Hematopoietic multipotent progenitor cell treated with erythropoietin and hydrocortisone succinate and interleukin-3 and kit ligand, for 6 days (in vitro differentiated cells): ENCODE measurements at regions not wholly inside any gene's neighbourhood (a gene's known extent, or its start where the extent isn't known, plus 50 kb on each side); places are given as distances from the start of the nearest gene placed in this dataset.
A peak's percentile ranks its signal among the peaks of the same experiment; 100 is the strongest.
"Not testable (repeated sequence)": the region's sequence is repeated elsewhere in the genome, so short reads cannot be mapped to it uniquely, and the experiment has no call there.

ENCODE experiments used
- DNase-seq: peaks from one replicate; pipeline ENCODE4 v3.0.0-alpha.2; 2015

DNA sequence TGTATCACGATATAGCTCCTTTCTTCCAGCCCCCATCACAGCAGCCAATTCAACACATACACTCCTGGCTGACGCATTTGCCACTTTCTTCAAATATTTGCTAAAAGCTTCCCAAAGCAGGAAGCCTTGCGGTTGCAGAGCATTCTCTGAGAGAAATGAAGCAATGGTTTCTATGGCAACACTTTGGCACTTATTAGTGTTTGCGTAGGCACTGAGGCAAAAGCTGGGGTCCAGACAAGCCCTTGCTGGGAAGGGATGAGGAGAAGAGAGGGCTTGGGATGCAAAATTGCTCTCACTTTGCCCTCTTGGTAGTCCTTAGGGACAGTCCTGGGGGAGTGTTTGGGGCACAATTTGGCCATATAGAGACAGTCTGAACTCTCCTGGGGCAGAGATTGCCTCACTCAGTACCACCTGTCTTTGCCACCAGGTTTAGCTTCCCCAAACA is 55.0 kb upstream of the PAK3 start:
- peak; percentile 29 for DNase-seq

DNA sequence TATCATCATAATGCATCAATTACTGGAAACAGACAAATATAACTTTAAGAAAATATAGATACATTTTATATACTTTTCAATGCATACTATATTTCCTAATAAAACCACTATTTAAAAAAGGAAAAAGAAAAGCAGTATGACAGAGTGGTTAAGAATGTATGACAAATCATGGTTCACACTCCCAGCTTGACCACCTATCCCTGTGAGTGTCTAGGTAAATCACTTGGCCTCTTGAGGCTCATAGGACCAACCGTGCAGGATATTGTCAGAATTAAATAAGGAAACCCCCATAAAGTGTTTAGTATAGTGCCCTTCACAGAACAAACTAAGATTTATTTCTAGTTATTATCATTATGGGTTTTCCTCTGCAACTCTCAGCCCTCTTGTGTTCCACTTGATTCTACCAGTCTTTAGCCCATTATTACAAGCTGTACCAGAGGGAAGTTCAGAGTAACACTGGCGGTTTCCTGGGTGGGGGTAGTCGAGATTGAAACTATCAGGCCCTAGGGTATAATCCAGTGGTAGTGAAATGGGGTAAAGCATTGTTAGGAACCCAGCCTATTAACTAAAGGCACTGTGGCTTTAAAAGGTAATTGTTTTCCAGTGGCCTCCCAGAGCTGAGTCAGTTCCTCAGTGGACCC is 55.5 kb upstream of the PAK3 start:
- no peak for DNase-seq

DNA sequence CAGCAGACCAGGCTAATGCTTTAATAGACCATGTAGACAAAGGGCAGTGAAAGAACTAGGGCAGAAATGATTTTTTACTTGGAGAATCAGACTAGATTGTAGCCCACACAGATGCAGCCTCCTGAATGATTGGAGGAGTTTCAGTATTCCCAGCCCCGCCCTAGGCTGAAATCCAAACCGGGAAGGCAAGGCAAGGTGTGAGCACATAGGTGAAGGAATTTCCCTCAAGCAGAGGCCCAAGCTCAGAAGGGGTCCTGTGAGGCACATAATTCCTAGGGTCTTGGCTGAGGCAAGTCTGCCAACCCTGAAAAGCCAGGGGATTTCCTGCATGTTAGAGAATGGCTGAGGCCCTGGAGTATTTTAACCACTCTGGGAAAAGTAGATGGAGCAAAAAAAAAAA is 56.4 kb upstream of the PAK3 start:
- no peak for DNase-seq

DNA sequence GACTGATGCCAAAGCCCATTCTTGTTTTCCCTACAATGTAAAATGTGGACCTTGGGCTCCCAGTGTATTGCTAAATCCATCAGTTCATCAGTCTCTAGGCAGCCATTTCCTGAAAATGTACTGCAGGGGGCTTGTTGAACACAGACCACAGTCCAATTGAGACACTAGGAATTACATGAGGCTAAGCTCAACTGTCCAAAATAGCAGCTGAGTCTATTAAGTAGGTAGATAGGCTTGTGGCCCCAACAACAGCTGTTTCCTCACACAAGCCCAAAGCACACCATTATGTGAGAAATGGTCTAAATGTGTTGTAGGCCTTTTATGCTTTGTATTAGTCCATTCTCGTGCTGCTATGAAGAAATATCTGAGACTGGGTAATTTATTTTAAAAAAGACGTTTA is 60.0 kb upstream of the PAK3 start:
- DNase-seq = no peak

DNA sequence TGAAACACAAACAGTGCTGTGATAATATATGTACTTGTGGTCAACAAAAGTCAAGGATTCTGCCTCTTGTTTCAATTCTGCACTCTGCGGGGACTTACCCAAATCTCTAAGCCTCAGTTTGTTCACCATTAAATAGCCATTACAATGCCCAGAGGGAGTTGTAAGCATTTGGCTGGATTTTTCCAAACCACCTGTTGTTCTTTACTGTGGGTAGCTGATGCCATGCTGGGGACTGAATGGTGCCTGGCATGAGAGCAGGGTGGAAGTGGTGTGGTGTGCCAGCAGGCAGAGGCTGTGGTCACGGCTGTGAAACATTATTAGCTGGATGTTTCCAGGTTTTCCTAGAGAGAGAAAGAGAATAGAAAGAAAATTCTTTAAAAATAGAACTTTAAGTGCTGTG is 60.7 kb upstream of the PAK3 start:
- DNase-seq = no peak

DNA sequence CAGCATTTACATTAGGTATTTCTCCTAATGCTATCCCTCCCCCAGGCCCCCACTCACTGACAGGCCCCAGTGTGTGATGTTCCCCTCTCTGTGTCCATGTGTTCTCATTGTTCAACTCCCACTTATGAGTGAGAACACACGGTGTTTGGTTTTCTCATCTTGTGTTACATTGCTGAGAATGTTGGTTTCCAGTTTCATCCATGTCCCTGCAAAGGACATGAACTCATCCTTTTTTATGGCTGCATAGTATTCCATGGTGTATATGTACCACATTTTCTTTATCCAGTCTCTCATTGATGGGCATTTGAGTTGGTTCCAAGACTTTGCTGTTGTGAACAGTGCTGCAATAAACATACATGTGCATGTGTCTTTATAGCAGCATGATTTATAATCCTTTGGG is 73.0 kb upstream of the PAK3 start:
- not testable (repeated sequence) for DNase-seq

DNA sequence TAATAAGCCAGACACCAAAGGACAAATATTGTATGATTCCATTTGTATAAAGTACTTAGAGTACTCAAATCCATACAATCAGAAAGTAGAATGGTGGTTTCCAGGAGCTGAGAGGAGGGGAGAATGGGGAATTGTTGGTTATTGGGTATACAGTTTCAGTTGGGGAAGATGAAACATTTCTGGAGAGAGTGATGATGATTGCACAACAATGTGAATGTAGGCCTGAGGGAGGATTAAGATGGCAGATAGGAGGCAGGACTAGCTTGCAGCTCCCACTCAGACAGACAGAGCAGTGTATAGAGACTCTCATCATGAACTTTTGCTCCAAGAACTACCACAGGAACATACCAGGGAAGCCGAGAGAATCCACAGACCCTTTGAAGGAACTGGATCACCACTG is 75.7 kb upstream of the PAK3 start:
- DNase-seq = no peak

DNA sequence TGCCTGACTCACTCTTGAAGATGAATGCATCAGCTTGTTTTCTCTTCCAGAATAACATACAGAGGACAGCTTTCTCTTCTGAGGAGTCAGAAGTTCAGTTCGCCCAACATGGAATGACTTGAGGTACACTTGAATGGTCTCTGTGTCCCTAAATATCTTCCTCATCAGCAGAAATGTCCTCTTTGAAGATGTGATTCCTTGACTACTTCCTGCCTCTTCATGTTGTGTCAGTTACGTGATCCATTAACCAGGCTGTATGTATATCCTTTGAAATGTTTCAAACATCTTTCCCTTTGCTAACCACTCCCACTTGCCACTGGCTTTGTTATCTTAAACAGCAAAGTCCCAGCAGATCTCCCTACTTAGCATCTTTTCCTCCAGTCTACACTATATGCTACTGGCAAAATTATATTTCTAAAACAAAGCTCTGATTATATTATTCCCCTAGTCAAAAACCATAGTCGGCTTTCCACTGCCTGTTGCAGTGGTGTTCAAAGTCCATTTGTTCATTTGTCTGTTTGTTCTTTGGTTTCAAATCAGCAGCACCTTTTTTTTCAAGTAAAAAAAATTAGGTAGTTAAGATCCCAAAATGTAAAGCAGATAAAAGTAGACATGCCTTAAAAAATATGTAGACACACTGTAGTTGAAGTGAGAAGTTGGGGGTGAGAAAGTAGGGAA is 82.1 kb upstream of the PAK3 start:
- DNase-seq = no peak

DNA sequence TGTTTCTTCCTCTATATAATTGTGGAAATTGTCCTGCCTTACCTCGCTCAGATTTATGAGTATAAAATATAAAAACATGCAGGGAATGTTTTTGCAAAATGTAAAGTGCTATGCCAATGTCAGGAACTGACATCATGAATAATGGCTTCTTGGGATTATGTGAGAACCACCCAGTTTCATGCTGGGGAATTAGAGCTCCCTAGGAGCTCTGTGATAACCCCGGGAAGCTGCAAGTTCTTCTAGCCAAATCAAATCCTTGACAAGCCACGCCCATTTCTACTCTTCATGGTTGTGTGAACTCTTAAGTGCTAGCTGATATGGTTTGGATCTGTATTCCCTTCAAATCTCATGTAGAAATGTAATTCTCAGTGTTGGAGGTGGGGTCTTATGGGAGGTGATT is 85.9 kb upstream of the PAK3 start:
- no peak for DNase-seq

DNA sequence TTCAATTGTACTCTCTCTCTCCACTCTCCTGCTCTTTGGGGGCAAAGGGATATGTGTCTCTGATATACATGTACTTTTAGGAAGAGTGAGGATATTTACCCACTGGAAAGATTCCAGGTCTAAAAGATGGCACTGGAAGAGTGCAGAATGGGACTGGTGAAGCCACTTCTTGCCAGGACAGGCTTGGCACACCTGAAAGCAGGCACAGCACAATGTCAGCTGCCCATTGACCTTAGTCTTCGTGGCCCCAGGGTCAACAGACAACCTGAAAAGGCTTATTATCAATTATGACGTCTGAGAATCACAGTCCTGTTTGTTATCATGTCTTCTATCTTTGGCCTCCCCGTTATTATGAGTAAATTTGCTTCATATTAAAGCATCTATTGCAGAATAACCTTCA is 86.7 kb upstream of the PAK3 start:
- DNase-seq = no peak

DNA sequence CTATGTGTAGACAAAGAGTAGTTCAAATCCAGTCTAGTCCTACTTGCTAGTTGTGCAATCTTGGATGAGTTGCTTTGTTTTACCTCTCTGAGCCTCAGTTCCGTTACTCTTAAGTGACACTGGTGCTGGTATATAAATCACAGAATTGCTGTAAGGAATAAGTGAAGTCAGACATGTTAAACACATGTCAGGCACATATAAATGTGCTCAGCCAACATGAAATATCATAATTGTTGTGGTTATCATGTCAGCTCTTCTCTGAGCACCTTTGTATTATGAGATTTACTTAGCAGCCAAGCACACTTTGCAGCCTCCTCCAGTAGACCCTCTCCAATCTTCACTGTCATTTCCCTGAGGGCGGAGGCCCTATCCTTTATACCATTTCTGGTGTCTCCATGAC is 87.9 kb upstream of the PAK3 start:
- DNase-seq = no peak

DNA sequence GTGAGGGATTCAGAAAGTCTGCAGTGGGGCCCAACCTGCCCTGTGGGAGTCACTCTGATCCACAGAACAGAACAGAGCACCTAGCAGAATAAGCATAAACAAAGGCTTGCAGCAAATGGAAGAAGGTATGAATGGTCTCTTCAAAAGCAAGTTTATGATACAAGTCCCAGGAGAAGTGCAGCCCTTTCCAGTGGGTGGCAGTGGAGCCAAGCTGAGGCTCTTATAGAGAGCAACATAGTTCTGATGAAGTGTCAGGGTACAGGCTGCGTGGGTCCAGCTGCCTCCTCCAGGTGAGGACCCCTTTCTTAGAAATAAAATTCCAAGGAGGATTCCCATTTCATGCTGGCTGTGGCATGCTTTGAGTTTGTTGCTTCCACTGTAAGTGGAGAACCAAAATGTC is 88.8 kb upstream of the PAK3 start:
- no peak for DNase-seq

DNA sequence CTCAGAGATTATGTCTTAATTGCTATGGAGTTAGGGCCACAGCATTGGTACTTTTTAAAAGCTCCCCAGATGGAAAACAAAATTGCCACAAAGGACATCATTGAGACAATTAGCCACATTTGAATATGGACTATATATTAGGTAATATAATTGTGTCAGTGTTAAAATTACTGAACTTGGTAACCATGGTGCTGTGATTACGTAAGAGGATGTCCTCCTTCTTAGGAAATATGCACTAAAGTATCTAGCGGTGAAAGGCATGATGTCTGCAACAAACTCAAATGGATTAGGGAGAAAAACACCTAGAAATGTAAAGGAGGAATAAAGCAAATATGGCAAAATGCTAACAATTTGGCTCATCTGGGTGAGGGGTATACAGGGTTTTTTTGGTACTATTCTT is 89.9 kb upstream of the PAK3 start:
- DNase-seq = peak; percentile 19

DNA sequence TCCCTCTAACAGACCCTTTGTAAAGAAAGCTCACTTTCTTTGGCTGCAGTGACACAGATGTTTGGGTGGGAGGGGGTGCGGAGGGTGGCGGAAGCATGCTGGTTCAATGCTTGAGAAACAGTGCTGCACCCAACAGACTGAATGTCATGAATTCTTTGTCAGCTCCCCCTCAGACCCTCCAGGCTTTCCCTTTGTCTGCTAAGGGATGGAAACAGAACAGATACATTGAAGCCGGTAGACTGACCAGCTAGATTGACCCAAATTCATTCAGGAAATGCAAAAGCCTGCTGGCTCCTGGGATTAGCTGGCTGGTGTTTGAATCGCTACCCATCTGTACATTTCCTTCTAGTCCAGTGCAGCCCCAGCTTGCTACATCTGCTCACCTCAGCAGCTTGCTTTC is 90.8 kb upstream of the PAK3 start:
- DNase-seq = no peak

DNA sequence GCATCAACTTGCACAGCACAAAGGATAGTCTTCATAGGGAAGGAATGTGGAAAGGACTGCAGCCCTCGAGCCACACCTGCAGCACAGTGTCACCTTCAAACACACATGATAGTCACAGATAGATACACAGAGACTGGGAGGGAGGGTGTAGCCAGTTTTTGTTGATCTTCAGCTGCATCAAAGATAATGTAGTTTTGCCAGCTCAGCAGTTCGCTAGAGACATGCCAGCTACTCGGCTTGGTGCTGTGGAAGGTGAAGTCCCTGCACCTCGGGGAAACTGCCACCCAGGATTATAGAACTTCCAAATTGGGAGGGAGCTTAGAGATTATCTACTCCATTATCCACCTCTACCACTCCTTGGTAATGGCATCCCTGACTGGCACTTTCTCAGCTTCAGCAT is 92.9 kb upstream of the PAK3 start:
- DNase-seq = no peak

DNA sequence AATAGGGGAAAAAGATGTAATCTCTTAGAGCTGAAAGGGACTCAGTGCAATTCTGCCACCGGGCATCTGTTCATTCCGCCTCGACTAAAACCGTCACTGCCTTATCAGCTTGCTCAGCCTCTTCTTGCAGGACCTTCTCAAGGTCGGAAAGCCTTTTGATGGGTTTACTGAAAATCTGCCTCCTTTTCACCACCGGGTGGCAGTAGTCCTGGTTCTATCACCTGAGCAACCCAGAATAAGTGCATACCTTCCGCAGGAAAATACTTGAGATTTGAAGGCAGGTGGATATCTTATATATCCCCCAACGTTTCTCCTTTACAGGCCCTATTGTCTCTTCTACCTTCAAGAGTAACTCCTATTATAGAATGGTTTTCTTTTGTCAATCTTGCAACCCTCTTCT is 103.4 kb upstream of the PAK3 start:
- peak; percentile 30 for DNase-seq

DNA sequence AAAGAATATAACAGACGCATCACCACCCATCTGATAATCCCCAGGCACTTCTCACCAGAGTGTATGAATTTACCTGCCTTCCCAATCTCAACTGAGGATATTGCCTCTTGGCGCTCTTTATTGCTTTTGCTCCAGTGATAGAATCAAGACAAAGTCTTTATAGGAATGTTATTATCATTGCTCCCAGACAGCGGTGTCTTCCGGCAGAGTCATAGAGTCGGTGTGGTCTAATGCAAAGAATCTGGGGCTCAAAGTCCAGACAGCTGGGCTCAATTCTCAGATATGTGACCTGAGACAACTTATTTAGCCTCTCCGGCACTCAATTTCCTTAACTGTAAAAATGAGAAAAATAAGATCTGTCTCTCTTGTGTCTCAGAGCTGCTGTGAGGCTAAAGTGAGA is 106.1 kb upstream of the PAK3 start:
- DNase-seq = no peak

DNA sequence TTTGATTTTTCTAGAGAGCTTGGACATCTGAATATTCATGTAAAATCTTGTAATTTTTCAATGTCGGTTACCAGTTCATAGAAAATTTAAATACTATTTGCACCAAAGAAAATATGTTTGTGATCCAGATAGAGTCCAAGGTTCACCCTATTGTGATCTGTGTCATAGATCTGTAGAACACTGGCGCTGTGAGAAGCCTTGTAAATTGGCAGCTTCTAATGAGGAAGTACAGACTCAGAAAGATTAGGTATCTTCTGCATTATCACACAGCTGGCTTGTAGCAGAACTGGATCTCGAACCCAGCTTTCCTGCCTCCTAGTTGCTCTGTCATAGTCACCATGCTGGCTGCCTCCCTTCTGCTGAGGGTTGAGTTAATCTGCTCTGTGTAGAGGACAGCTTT is 106.5 kb upstream of the PAK3 start:
- no peak for DNase-seq

DNA sequence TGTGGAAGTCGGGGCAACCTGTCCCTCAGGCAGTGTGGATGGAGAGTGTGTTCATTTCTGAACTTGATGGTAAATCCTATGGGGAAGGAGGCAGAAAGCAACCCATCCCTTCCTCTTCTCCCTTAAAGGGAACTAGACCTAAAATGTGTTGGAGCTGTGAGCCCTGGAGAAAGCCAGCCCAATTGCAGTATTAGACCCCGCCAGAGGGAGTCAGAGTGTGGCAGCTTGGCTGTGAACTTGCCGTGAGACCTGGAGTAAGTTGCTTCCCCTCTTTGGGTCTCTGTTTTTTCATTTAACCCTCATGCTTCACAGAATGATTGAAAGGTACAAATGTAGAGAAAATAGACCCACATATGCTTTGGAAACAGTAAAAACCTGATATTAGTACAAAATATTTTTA is 108.7 kb upstream of the PAK3 start:
- DNase-seq = no peak

DNA sequence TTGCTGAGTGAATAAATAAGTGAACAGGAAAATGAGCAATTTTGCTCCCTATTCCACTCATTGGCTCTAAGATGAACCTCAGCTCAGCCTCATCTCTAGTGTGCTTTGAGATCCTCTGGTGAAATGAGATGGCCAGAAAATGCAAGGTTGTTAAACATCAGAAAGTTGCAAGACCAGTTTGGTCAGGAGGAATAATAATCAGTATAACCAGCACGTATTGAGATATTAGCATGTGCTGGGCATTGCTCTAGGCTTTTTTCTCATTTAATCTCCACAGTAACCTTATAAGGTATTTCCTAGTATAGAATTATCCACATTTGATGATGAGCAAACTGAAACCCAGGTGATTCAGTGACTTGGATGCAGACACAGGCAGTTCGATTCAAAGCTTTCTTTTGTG is 110.5 kb upstream of the PAK3 start:
- DNase-seq = no peak

DNA sequence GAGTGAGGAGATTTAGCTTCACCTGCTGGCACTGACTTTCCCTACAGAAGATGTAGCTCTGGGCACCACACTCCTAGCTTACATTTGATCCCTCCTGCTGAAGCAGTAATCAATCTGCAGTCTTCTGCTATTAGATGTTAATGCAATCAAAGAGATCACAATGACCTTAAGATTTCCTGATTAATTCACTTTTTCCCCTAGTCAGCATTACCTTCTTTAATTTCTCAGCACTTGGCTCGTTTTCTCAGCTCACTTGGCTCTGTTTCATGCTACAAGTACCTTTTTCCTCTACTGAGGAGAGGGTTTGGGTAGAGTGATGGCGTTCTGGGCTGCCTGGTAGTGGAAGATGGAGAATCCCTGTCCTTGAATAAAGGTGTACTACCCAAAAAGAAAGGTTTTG is 113.0 kb upstream of the PAK3 start:
- no peak for DNase-seq

DNA sequence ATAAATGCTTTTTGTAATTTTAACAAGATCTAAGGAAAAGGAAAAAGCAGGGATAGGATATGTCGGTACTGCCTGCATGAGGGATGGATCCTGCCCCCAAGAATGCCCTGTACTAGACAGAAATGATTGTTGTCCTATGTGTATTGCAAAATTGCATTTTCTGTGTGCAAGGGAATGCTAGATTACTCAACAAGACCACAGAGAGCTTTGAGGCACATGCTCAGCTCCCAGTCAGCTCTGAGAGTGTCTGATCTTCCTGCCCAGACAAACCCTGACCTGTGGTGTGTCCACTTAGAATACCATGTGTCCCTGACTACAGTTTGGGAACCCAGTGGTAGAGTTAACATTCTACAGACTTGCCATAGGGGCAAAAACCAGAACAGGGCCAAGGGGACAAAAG is 129.2 kb upstream of the PAK3 start:
- no peak for DNase-seq

DNA sequence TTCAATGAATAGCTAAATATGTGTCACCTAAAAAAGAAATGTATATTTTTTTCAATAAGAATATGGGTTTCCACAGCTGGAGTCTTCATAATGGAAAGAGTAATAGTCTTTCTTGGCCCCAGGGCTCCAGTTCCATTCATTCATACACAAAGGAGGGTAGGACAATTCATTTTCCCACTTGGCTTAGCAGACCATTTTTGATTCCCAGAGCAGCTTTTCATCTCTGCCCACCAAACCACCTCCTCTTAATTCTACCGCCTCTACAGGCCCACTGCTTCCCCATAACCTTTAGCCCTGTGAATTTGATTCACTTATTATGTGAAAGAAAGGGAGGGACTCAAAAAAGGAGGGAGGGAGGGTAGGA is 129.9 kb upstream of the PAK3 start:
- DNase-seq = no peak

DNA sequence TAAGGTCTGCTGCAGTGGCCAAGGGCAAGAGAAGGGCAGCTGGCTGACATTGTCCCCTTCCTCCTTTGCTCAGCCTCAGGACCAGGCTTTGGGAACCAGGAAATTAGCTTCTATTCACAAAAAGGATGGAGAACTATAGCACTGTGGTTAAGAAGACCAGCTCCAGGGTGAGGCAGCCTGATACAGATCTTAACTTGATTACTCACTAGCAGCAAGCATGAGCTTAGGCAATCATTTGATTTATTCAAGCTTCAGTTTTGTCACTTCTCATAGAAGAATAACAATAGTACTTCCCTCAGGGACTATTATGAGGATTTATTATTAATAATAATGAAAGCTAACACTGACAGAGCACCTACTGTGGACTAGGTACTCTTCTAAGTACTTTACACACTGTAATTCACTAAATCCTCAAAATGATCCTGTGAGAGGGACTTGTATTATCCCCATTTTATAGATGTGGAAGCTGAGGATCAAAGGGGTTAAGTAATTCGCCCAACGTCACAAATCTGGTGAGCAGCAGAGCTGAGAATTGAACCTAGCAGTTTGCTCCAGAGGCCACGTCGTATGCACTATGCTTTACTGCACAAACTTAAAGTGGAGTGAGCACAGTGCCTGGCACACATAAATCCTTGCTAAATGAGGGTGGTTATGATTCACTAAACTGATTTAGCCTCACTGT is 130.4 kb upstream of the PAK3 start:
- DNase-seq = no peak

DNA sequence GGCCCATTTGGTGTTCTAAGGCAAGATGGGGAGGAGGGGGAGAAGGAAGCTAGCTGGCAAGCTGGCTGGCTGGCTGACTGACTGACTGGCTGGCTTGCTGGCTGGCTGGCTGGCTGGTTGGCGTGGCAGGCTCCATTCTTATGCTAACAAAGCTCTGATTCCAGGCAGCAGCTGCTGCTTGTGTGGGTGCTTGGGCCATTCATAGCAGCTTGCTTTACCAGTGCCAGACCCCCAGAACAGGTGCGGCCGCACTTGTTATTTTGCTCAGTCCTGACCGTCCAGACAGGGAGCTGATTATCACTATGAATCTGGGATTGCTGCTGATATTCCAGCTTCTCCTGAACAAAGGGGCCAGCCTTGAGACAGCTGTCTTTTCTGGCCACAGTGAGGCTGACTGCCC is 131.2 kb upstream of the PAK3 start:
- DNase-seq = no peak
